GM21786 (cell line): ENCODE measurements at regions not wholly inside any gene's neighbourhood (a gene's known extent, or its start where the extent isn't known, plus 50 kb on each side); places are given as distances from the start of the nearest gene placed in this dataset.

Experiments used
- ATAC-seq: cut with Tn5 transposase; IDR thresholded peaks from one replicate; pipeline ENCODE4 v1.9.1; 2021; ENCODE audit not compliant: unreplicated experiment

DNA sequence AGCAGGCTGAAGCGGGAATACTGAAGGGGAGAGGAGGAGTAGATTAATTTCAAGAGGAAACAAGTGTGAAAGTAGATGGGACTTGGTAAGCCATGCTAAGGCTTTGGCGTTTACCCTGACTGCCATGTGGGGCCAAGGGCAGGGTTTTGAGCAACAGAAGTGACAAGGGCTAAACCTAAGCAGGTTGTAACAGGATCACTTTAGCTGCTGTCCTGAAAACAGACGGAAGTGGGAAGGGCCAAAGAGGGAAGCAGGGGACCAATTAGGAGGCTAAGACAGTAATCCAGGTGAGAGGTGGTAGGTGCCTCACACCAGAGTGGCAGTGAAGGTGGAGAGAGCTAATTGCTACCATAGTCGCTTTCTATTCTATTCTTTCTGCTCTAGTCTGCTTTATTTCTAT lies 166.5 kb downstream of the PJA1 start:
- no peak for ATAC-seq

GRCh38 chrX:68997911-68998310 lies 167.3 kb downstream of the PJA1 start:
- no peak for ATAC-seq

- ATAC-seq: no peak
These were observed 167.7 kb downstream of the PJA1 start for GRCh38 chrX:68997511-68997910.

- no peak for ATAC-seq
These were observed 167.1 kb downstream of the EFNB1 start for GRCh38 chrX:68995780-68996551.

GRCh38 chrX:68995386-68995779 lies 166.6 kb downstream of the EFNB1 start:
- ATAC-seq: no peak

DNA sequence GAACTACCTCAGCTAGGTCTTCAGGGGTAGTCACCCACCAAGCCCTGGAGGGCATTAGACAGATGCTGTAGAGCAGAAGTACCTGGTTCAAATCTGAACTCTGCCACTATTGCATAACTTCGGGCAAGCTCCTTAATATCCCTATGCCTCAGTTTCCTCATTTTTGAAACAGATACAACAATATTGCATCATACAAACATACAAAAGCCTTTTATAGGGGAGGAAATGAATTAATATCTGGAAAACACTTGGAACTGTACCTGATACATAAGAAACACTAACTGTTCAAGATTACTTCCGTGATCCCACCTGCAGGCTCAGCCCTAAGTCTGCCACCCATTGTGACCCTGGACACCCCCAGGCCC lies 166.1 kb downstream of the EFNB1 start:
- no peak for ATAC-seq

- no peak for ATAC-seq
These were observed 165.5 kb downstream of the EFNB1 start for GRCh38 chrX:68994135-68994890.

- ATAC-seq: no peak
These were observed 164.1 kb downstream of the EFNB1 start for GRCh38 chrX:68992821-68993397.

DNA sequence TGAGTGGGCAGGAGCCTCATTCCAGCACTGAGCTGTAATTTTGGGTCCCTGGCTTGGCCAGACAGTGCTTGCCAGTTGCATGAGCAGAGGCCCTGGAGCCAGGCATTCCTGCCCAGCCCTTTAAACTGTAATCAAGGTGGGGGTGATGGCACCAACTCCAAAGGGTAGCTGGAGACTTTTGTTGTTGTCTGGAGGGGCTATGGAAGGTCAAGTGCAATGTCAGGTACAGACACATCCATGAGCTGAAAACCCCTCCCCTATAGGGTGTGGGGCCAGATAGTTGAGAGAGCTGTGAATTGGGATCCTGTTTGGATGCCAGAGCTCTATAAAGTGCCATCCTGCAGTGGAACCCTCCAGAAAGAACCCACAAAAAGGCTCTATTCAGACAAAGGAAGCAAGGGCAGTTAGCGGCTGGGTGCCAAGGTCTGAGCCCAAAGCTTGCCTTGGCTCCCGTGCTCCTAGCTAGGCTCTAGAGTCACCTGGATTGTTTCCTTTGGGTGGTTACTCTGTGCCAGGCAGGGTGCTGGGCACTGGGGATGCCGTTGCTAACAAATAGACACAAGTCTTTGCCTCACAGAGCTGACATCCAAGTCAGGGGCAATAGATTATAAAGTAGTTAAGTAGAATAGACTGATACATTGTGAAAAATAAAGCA lies 163.0 kb downstream of the EFNB1 start:
- ATAC-seq: no peak

- ATAC-seq: no peak
These were observed 162.1 kb downstream of the EFNB1 start for GRCh38 chrX:68990948-68991347.

GRCh38 chrX:68989865-68990606 lies 161.2 kb downstream of the EFNB1 start:
- ATAC-seq: no peak

DNA sequence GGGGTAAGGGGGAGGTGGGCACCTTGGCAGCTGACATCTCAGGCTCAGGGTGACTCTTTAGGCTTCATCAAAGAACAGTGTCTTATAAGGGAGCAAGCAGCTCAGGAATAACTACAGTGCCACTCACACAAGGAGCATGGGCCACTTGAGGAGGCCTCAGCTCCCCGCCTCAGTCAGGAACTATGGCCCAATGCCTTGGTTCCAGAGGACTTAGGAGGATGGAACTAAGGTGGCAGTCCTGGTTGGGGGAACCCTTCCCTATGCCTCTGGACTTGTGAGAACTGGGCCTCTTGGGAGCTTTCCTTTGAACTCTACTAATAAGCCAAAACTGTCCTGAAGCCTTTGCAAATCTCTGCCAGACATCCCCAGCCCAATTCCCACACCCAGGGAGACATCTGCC lies 160.6 kb downstream of the EFNB1 start:
- no peak for ATAC-seq

- ATAC-seq: no peak
These were observed 160.0 kb downstream of the EFNB1 start for GRCh38 chrX:68988865-68989264.

GRCh38 chrX:68985135-68985755 lies 156.4 kb downstream of the EFNB1 start:
- ATAC-seq: no peak

DNA sequence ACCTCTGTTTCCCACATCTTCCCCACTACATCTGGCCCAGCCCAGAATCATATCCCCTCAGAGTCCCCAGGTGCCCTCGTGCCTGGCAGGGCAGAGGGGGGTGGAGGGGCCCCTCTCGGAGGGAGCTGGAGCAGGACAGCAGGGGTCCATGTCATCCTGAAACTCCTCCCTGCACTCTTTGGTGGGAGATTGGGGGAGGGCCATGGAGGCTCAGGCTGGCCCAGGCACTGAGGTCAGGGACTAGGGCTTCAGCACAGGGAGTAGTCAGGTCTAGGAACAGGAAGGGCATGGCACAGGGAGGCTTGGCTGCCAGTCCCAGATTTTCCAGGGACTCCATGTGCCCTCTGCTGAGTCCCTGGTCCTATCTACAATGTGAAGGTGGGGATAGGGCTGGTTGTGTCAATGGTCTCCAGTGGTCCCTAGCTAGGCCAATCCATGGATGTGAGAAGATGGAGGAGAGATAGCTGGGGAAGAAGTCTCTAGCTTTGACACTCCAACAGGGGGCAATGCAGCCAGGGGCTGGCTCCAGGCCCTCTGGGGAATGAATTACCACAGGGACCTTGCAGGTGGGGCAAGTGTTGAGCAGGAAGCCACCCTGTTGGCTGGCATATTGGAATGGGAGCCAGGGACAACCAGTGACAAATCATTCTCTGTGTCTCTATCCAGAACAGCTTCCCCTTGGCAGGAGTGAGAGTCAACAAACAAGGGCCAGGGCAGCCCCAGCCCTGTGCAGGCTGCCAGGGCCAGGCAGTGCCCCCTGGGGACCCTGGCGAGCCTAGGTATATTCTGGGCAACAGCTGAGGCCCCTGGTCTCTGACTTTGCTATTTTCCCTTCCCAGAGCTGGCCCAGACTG lies 154.4 kb downstream of the EFNB1 start:
- ATAC-seq: no peak

- ATAC-seq: no peak
These were observed 153.7 kb downstream of the EFNB1 start for GRCh38 chrX:68982476-68982875.

GRCh38 chrX:68980906-68981616 lies 152.2 kb downstream of the EFNB1 start:
- no peak for ATAC-seq

- ATAC-seq: no peak
These were observed 149.8 kb downstream of the EFNB1 start for GRCh38 chrX:68978655-68979054.

DNA sequence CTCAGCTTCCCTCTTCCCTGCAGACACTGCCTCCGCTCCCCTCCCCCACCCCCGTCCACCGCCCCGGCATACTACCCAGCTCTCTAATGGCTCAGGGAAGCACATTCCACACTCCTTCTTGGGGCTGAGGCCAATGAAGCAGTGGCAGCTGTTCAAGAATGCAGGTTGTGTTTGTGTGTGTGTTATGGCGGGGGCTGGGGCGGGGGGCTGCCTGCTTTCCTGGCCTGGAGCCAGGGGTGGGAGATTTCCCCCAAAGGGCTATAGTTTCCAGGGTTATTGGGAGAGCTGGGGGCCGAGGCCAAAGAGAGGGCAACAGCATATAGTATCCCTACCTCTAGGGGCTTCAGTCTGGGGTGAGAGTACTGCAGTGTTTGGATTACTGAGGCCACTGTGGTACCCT lies 149.4 kb downstream of the EFNB1 start:
- ATAC-seq: no peak
